ENCODE measurements at regions not wholly inside any gene's neighbourhood (a gene's known extent, or its start where the extent isn't known, plus 50 kb on each side); places are given as distances from the start of the nearest gene placed in this dataset.

GRCh38 chr2:78070693-78071092 is 548.5 kb upstream of the LRRTM4 start:
- Histone ChIP-seq H3K36me3 (ENCODE audit: control insufficient read depth in 2 of 2, insufficient read depth in 1 of 2, low read length in 2 of 2) (no peaks in the 10 kb centered on the region), H3K4me3 (ENCODE audit: low read depth, low read length) (no peak overlapping the region), H3K4me1 (ENCODE audit: control insufficient read depth, insufficient read depth, low read length) (no peaks in the 10 kb centered on the region), H3K27ac (ENCODE audit: extremely low read depth, low read depth, low read length) (no peak overlapping the region), H3K9me3 (ENCODE audit: control insufficient read depth, insufficient read depth, low read depth, low read length) (no peaks in the 10 kb centered on the region)
- CTCF ChIA-PET: no interaction called here
- POLR2A ChIA-PET: no interaction called here
- no peak for TF ChIP-seq ZNF426 (tag by site-specific recombination; IDR thresholded peaks at IDR 0.05)
- no peak for TF ChIP-seq ZNF701 (tag by site-specific recombination; IDR thresholded peaks at IDR 0.05)
- TF ChIP-seq TRIM28 (IDR thresholded peaks at IDR 0.05; ENCODE audit: borderline replicate concordance, low read length): no peak
- no peak for TF ChIP-seq ZNF280D (tag by site-specific recombination; IDR thresholded peaks at IDR 0.05)
- no peak for TF ChIP-seq ZNF324 (tag by site-specific recombination; IDR thresholded peaks at IDR 0.05)
- no peak for TF ChIP-seq ZNF473 (tag by site-specific recombination; IDR thresholded peaks at IDR 0.05)
- TF ChIP-seq GLI2 (tag by site-specific recombination; IDR thresholded peaks at IDR 0.05; ENCODE audit: borderline replicate concordance, low read depth): no peak
- no peak for TF ChIP-seq ZNF560 (tag by site-specific recombination; IDR thresholded peaks at IDR 0.05; ENCODE audit: borderline replicate concordance)
- no peak for TF ChIP-seq ZNF629 (tag by site-specific recombination; IDR thresholded peaks at IDR 0.05)
- TF ChIP-seq ZNF830 (tag by site-specific recombination; IDR thresholded peaks at IDR 0.05; ENCODE audit: low read depth): no peak
- no peak for TF ChIP-seq HOXA7 (CRISPR knock-in tag; IDR thresholded peaks at IDR 0.05; ENCODE audit: borderline replicate concordance)
- no peak for TF ChIP-seq ZNF624 (tag by site-specific recombination; IDR thresholded peaks at IDR 0.05)
- no peak for TF ChIP-seq ZNF398 (tag by site-specific recombination; IDR thresholded peaks at IDR 0.05)
- TF ChIP-seq ZNF341 (tag by site-specific recombination; IDR thresholded peaks at IDR 0.05; ENCODE audit: low read depth): no peak
- TF ChIP-seq ZNF350 (tag by site-specific recombination; IDR thresholded peaks at IDR 0.05): no peak

- Histone ChIP-seq H3K4me1 (ENCODE audit: control insufficient read depth, insufficient read depth, low read length) (no peaks in the 10 kb centered on the region), H3K36me3 (ENCODE audit: control insufficient read depth in 2 of 2, insufficient read depth in 1 of 2, low read length in 2 of 2) (no peaks in the 10 kb centered on the region), H3K9me3 (ENCODE audit: control insufficient read depth, insufficient read depth, low read depth, low read length) (no peaks in the 10 kb centered on the region), H3K4me3 (ENCODE audit: low read depth, low read length) (no peak overlapping the region), H3K27ac (ENCODE audit: extremely low read depth, low read depth, low read length) (no peak overlapping the region)
- CTCF ChIA-PET: no interaction called here
- POLR2A ChIA-PET: no interaction called here
- no peak for TF ChIP-seq ZNF140 (tag by site-specific recombination; IDR thresholded peaks at IDR 0.05)
These were observed 555.5 kb upstream of the LRRTM4 start for GRCh38 chr2:78077633-78078032.

- Histone ChIP-seq H3K27ac (ENCODE audit: extremely low read depth, low read depth, low read length) (no peak overlapping the region), H3K4me1 (ENCODE audit: control insufficient read depth, insufficient read depth, low read length) (no peaks in the 10 kb centered on the region), H3K36me3 (ENCODE audit: control insufficient read depth in 2 of 2, insufficient read depth in 1 of 2, low read length in 2 of 2) (no peaks in the 10 kb centered on the region), H3K9me3 (ENCODE audit: control insufficient read depth, insufficient read depth, low read depth, low read length) (no peaks in the 10 kb centered on the region), H3K4me3 (ENCODE audit: low read depth, low read length) (no peak overlapping the region)
- CTCF ChIA-PET: no interaction called here
- TF ChIP-seq ZNF175 (tag by site-specific recombination; IDR thresholded peaks at IDR 0.05): no peak
- TF ChIP-seq ZFP41 (tag by site-specific recombination; IDR thresholded peaks at IDR 0.05; ENCODE audit: borderline replicate concordance): no peak
- no peak for TF ChIP-seq ZNF221 (tag by site-specific recombination; IDR thresholded peaks at IDR 0.05; ENCODE audit: borderline replicate concordance)
- no peak for TF ChIP-seq ZBTB44 (tag by site-specific recombination; IDR thresholded peaks at IDR 0.05)
- no peak for TF ChIP-seq GLI4 (tag by site-specific recombination; IDR thresholded peaks at IDR 0.05)
- no peak for TF ChIP-seq ZNF132 (tag by site-specific recombination; IDR thresholded peaks at IDR 0.05; ENCODE audit: borderline replicate concordance)
- no peak for TF ChIP-seq OSR2 (tag by site-specific recombination; IDR thresholded peaks at IDR 0.05)
- no peak for TF ChIP-seq ZNF677 (tag by site-specific recombination; IDR thresholded peaks at IDR 0.05)
- no peak for TF ChIP-seq ZSCAN16 (tag by site-specific recombination; IDR thresholded peaks at IDR 0.05)
- no peak for TF ChIP-seq ZBTB6 (tag by site-specific recombination; IDR thresholded peaks at IDR 0.05)
- POLR2A ChIA-PET: no interaction called here
These were observed 560.4 kb upstream of the LRRTM4 start for GRCh38 chr2:78082555-78082954.

Measured in HEK293 (cell line).